SK-N-SH (cell line): ENCODE measurements at regions not wholly inside any gene's neighbourhood (a gene's known extent, or its start where the extent isn't known, plus 50 kb on each side); places are given as distances from the start of the nearest gene placed in this dataset.

ENCODE experiments used
- CTCF ChIA-PET: fragments of 300-600, 350-600 bp; formaldehyde crosslinking; extraction: SDS; loops from one replicate; lab custom pipeline; 2021; lab: Yijun Ruan, JAX
- POLR2A ChIA-PET: fragments of 350-600 bp; sonication (Branson Sonifier 250); formaldehyde crosslinking; extraction: SDS; loops from one replicate; lab custom pipeline; 2020; ENCODE audit warnings: antibody characterized with exemption, inconsistent platforms; lab: Yijun Ruan, JAX
- DNase-seq: peaks from one replicate; pipeline ENCODE4 v3.0.0; 2012
- H2AFZ ChIP-seq: fragments of 200-600 bp; sonication (generic); 2 replicates; pipeline ENCODE4 v1.8.1; 2016; ENCODE audit warnings: antibody characterized with exemption, mild to moderate bottlenecking, low read depth
- H3F3A ChIP-seq: fragments of 200-600 bp; sonication (generic); replicated peaks from 2 replicates; pipeline ENCODE3; 2016; ENCODE audit warnings: antibody characterized with exemption, mild to moderate bottlenecking; ENCODE audit not compliant: insufficient read depth
- H3K27ac ChIP-seq, 2 experiments: fragments of 200-500 bp in 1 of 2; fragments of 200-600 bp in 1 of 2; sonication (Bioruptor generic) in 1 of 2; sonication (generic), shearing (Covaris generic) in 1 of 2; 2 replicates each; pipeline versions ENCODE4 v1.5.1 to v1.6.1; 2014 to 2016; ENCODE audit warnings: low read depth in 2 of 2, inconsistent platforms in 1 of 2, low read length in 1 of 2, mild to moderate bottlenecking in 1 of 2, mixed read lengths in 1 of 2
- H3K27me3 ChIP-seq: fragments of 200-600 bp; sonication (generic), shearing (Covaris generic); 2 replicates; pipeline ENCODE4 v1.6.1; 2016; ENCODE audit warnings: mixed run types; ENCODE audit not compliant: insufficient read depth
- H3K36me3 ChIP-seq, 2 experiments: fragments of 200-500 bp in 1 of 2; fragments of 200-600 bp in 1 of 2; sonication (Bioruptor generic) in 1 of 2; sonication (generic) in 1 of 2; replicated peaks in 1 of 2; 2 replicates each; pipeline versions ENCODE3 to v1.5.1; 2014 to 2016; ENCODE audit warnings: low read length in 1 of 2, mild to moderate bottlenecking in 1 of 2; ENCODE audit not compliant: insufficient read depth in 2 of 2, control insufficient read depth in 1 of 2
- H3K4me1 ChIP-seq, 2 experiments: fragments of 200-500 bp in 1 of 2; fragments of 200-600 bp in 1 of 2; sonication (Bioruptor generic) in 1 of 2; sonication (generic), shearing (Covaris generic) in 1 of 2; 2 replicates each; pipeline versions ENCODE4 v1.5.1 to v1.6.1; 2014 to 2016; ENCODE audit warnings: low read depth in 1 of 2, low read length in 1 of 2, mixed run types in 1 of 2; ENCODE audit not compliant: insufficient read depth in 2 of 2, control insufficient read depth in 1 of 2
- H3K4me2 ChIP-seq: fragments of 200-600 bp; sonication (generic), shearing (Covaris generic); 2 replicates; pipeline ENCODE4 v1.6.1; 2017; ENCODE audit warnings: mixed run types
- H3K4me3 ChIP-seq, 2 experiments: fragments of 200-500 bp in 1 of 2; fragments of 200-600 bp in 1 of 2; sonication (Bioruptor generic) in 1 of 2; sonication (generic), shearing (Covaris generic) in 1 of 2; 2 replicates each; pipeline versions ENCODE4 v1.5.1 to v1.8.1; 2014 to 2016; ENCODE audit warnings: low read depth in 2 of 2, inconsistent platforms in 1 of 2, low read length in 1 of 2, mild to moderate bottlenecking in 1 of 2, mixed read lengths in 1 of 2, moderate library complexity in 1 of 2
- H3K79me2 ChIP-seq: fragments of 200-600 bp; sonication (generic); 2 replicates; pipeline ENCODE4 v1.8.1; 2017; ENCODE audit warnings: mild to moderate bottlenecking; ENCODE audit not compliant: insufficient read depth
- H3K9ac ChIP-seq: fragments of 200-600 bp; sonication (generic); 2 replicates; pipeline ENCODE4 v1.6.1; 2017; ENCODE audit warnings: mixed run types
- H3K9me2 ChIP-seq: fragments of 200-600 bp; sonication (generic); 2 replicates; pipeline ENCODE4 v1.6.1; 2017; ENCODE audit warnings: mixed run types
- H3K9me3 ChIP-seq: fragments of 200-600 bp; sonication (generic); 2 replicates; pipeline ENCODE4 v1.6.1; 2017; ENCODE audit warnings: mixed run types, mild to moderate bottlenecking, moderate library complexity
- H4K20me1 ChIP-seq: fragments of 200-600 bp; sonication (generic); 2 replicates; pipeline ENCODE4 v1.6.1; 2017; ENCODE audit warnings: mild to moderate bottlenecking, mixed run types; ENCODE audit not compliant: insufficient read depth
- CHD2 ChIP-seq: fragments of 150-350 bp; IDR thresholded peaks from 2 replicates; pipeline ENCODE4 v1.6.1; 2018; ENCODE audit warnings: low read length; ENCODE audit not compliant: partially characterized antibody
- ELF1 ChIP-seq: IDR thresholded peaks from 2 replicates; pipeline ENCODE4 v1.4.0; 2012
- EZH2phosphoT487 ChIP-seq: fragments of 200-600 bp; sonication (generic); IDR thresholded peaks from 2 replicates; pipeline ENCODE4 v1.6.1; 2017; ENCODE audit warnings: low read depth, mixed run types, mild to moderate bottlenecking, antibody characterized with exemption, moderate library complexity, borderline replicate concordance
- FOSL2 ChIP-seq: IDR thresholded peaks from 2 replicates; pipeline ENCODE4 v1.4.0; 2012; ENCODE audit warnings: low read depth, mild to moderate bottlenecking, moderate library complexity, borderline replicate concordance
- JUND ChIP-seq: IDR thresholded peaks from 2 replicates; pipeline ENCODE4 v1.4.0; 2012
- MAX ChIP-seq: IDR thresholded peaks from 2 replicates; pipeline ENCODE4 v1.4.0; 2012; ENCODE audit warnings: low read depth
- MXI1 ChIP-seq: IDR thresholded peaks from 2 replicates; pipeline ENCODE4 v1.6.1; 2012; ENCODE audit warnings: mild to moderate bottlenecking, low read depth, low read length, improper control_type of control experiment
- PBX3 ChIP-seq: IDR thresholded peaks from 2 replicates; pipeline ENCODE4; 2012
- POLR2AphosphoS5 ChIP-seq: IDR thresholded peaks from 2 replicates; pipeline ENCODE4 v1.6.1; 2012; ENCODE audit warnings: low read depth, low read length
- RAD21 ChIP-seq: IDR thresholded peaks from 2 replicates; pipeline ENCODE4 v1.6.1; 2012; ENCODE audit warnings: mild to moderate bottlenecking, low read length
- SMC3 ChIP-seq: IDR thresholded peaks from 2 replicates; pipeline ENCODE4 v1.6.1; 2012; ENCODE audit warnings: low read depth, low read length, improper control_type of control experiment
- TEAD4 ChIP-seq: IDR thresholded peaks from 2 replicates; pipeline ENCODE4 v1.4.0; 2012; ENCODE audit warnings: mild to moderate bottlenecking, borderline replicate concordance; ENCODE audit not compliant: insufficient read depth
- YY1 ChIP-seq: IDR thresholded peaks from 2 replicates; pipeline ENCODE4 v1.4.0; 2012; ENCODE audit warnings: low read depth, mild to moderate bottlenecking
- WGBS: methylation state at CpG from one replicate; pipeline ENCODE4 v1.1.6; 2017; ENCODE audit warnings: low lambda C conversion rate; 5-methylcytosine and 5-hydroxymethylcytosine counted together
- TF ChIP-seq, protein P1 (sequence below): fragments of 150-350 bp; IDR thresholded peaks from 2 replicates; pipeline ENCODE4 v1.6.1; 2016; ENCODE audit warnings: mild to moderate bottlenecking, low read depth, low read length
- TF ChIP-seq, protein P2 (sequence below): fragments of 200-600 bp; sonication (generic); IDR thresholded peaks from 2 replicates; pipeline ENCODE4 v1.6.1; 2017; ENCODE audit warnings: antibody characterized with exemption, mild to moderate bottlenecking, moderate library complexity

DNA sequence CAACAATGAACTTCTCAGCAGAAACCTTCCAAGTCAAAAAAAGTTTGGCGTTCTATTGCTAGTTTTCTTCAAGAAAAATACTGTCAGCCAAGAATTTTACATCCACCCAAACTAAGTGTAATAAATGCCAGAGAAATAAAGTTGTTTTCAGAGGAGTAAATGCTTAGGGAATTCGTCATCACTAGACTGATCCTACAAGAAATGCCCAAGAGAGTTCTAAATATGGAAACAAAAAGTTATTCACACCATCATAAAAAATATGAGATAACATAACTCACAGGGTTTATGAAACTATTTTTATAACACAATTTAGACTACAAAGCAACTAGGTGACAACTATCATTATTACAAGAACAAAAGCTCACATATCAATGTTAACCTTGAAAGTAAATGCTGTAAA lies 259.5 kb upstream of the GABRA2 start (continued):
- no peak for TF ChIP-seq MXI1
- TF ChIP-seq FOSL2 = no peak
- no peak for TF ChIP-seq EZH2phosphoT487
- no peak for TF ChIP-seq YY1
- TF ChIP-seq POLR2AphosphoS5 = no peak
- TF ChIP-seq CHD2 = no peak
- no peak for TF ChIP-seq JUND
- TF ChIP-seq, protein P1, sequence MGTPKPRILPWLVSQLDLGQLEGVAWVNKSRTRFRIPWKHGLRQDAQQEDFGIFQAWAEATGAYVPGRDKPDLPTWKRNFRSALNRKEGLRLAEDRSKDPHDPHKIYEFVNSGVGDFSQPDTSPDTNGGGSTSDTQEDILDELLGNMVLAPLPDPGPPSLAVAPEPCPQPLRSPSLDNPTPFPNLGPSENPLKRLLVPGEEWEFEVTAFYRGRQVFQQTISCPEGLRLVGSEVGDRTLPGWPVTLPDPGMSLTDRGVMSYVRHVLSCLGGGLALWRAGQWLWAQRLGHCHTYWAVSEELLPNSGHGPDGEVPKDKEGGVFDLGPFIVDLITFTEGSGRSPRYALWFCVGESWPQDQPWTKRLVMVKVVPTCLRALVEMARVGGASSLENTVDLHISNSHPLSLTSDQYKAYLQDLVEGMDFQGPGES = no peak
- TF ChIP-seq MAX = no peak
- TF ChIP-seq PBX3 = no peak
- no peak for TF ChIP-seq ELF1

GRCh38 chr4:46648088-46648744 lies 258.3 kb upstream of the GABRA2 start:
- H3K4me2 ChIP-seq = no peak overlapping the region
- peak overlapping the region in 1 of 2 experiments; percentile 38; a peak in 1 of 4 replicates for H3K4me3 ChIP-seq
- no peak overlapping the region for H2AFZ ChIP-seq
- H3K9me3 ChIP-seq = no peaks in the 10 kb centered on the region
- DNase-seq = peak; percentile 26
- ChIA-PET CTCF (interaction anchor here (0.5 to 2.5 kb wide), 10 partner anchors 11 to 1889 kb away, joined by 3 to 18 read pairs (median 4); no protein-coding TSS in a partner anchor), POLR2A (no interaction called here)
- no peaks in the 10 kb centered on the region for H3K4me1 ChIP-seq
- 0% methylated on average over 1 of the region's 2 CpGs for WGBS
- H3K79me2 ChIP-seq = no peaks in the 10 kb centered on the region
- H3K36me3 ChIP-seq = no peaks in the 10 kb centered on the region
- no peak overlapping the region for H3K9ac ChIP-seq
- no peaks in the 10 kb centered on the region for H3K9me2 ChIP-seq
- no peaks in the 10 kb centered on the region for H3K27me3 ChIP-seq
- TF ChIP-seq POLR2AphosphoS5 (no peak), TEAD4 (no peak), SMC3 (peak; percentile 29; the same call in 1 of the 2 replicates), RAD21 (peak; percentile 60), MXI1 (no peak)
- TF ChIP-seq, protein P2, sequence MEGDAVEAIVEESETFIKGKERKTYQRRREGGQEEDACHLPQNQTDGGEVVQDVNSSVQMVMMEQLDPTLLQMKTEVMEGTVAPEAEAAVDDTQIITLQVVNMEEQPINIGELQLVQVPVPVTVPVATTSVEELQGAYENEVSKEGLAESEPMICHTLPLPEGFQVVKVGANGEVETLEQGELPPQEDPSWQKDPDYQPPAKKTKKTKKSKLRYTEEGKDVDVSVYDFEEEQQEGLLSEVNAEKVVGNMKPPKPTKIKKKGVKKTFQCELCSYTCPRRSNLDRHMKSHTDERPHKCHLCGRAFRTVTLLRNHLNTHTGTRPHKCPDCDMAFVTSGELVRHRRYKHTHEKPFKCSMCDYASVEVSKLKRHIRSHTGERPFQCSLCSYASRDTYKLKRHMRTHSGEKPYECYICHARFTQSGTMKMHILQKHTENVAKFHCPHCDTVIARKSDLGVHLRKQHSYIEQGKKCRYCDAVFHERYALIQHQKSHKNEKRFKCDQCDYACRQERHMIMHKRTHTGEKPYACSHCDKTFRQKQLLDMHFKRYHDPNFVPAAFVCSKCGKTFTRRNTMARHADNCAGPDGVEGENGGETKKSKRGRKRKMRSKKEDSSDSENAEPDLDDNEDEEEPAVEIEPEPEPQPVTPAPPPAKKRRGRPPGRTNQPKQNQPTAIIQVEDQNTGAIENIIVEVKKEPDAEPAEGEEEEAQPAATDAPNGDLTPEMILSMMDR = peak; percentile 62
- H4K20me1 ChIP-seq = no peaks in the 10 kb centered on the region
- H3K27ac ChIP-seq = no peak overlapping the region
- no peaks in the 10 kb centered on the region for H3F3A ChIP-seq
